Lung (tissue), 11 donors: ENCODE measurements at regions not wholly inside any gene's neighbourhood (a gene's known extent, or its start where the extent isn't known, plus 50 kb on each side); places are given as distances from the start of the nearest gene placed in this dataset.

Experiments
- ATAC-seq: fragments of 200-7000 bp; cut with Tn5 transposase; one replicate; pipeline ENCODE4 v1.9.1; 2020; ENCODE audit warnings: moderate number of reproducible peaks; ENCODE audit not compliant: insufficient read depth, low FRiP score
- DNase-seq, 3 donors: peaks; one replicate each; pipeline ENCODE4 v3.0.0-alpha.2; 2013 to 2017
- H3K27ac ChIP-seq, 2 donors: one replicate each; pipeline ENCODE4 v1.5.1; 2013; ENCODE audit warnings: mild to moderate bottlenecking in 2 of 2, moderate library complexity in 2 of 2, control low read depth in 1 of 2, inconsistent platforms in 1 of 2, low read depth in 1 of 2, low read length in 1 of 2
- H3K27me3 ChIP-seq, 3 donors: one replicate each; pipeline ENCODE4 v1.5.1; 2013; ENCODE audit warnings: low read length in 2 of 3; ENCODE audit not compliant: control insufficient read depth in 3 of 3, insufficient read depth in 3 of 3
- H3K36me3 ChIP-seq, 4 donors: one replicate each; pipeline ENCODE4 v1.5.1; 2013; ENCODE audit warnings: low read length in 4 of 4, mild to moderate bottlenecking in 1 of 4, moderate library complexity in 1 of 4; ENCODE audit not compliant: control insufficient read depth in 4 of 4, insufficient read depth in 4 of 4
- H3K4me1 ChIP-seq, 5 donors: one replicate each; pipeline ENCODE4 v1.5.1; 2013; ENCODE audit warnings: low read length in 5 of 5, mild to moderate bottlenecking in 2 of 5, moderate library complexity in 1 of 5; ENCODE audit not compliant: control insufficient read depth in 5 of 5, insufficient read depth in 5 of 5
- H3K4me3 ChIP-seq: one replicate; pipeline ENCODE4 v1.5.1; 2013; ENCODE audit warnings: mild to moderate bottlenecking, control low read depth, moderate library complexity
- H3K9ac ChIP-seq, 2 donors: one replicate each; pipeline ENCODE4 v1.5.1; 2013; ENCODE audit warnings: low read length in 2 of 2, control low read depth in 1 of 2; ENCODE audit not compliant: insufficient read depth in 1 of 2
- H3K9me3 ChIP-seq, 4 donors: one replicate each; pipeline ENCODE4 v1.5.1; 2013; ENCODE audit warnings: low read length in 3 of 4, mild to moderate bottlenecking in 1 of 4, moderate library complexity in 1 of 4; ENCODE audit not compliant: control insufficient read depth in 4 of 4, insufficient read depth in 3 of 4
- WGBS, 2 donors: extraction: QIAGEN DNeasy Blood & Tissue Kit; methylation state at CpG; one replicate each; pipeline ENCODE4 v1.1.7; 2013; 5-methylcytosine and 5-hydroxymethylcytosine counted together
- TF ChIP-seq, protein P1 (sequence below): IDR thresholded peaks from 2 replicates; pipeline ENCODE4 v1.5.1; 2012; ENCODE audit warnings: mild to moderate bottlenecking; ENCODE audit errors: control extremely low read depth, extremely low read depth
- donor health status: control.
- donor health status: control.
- donor health status: Bipolar disorder and iron deficiency.
- donor health status: healthy.
- donor health status: DM: yes; HTN: yes; CAD: no.

DNA sequence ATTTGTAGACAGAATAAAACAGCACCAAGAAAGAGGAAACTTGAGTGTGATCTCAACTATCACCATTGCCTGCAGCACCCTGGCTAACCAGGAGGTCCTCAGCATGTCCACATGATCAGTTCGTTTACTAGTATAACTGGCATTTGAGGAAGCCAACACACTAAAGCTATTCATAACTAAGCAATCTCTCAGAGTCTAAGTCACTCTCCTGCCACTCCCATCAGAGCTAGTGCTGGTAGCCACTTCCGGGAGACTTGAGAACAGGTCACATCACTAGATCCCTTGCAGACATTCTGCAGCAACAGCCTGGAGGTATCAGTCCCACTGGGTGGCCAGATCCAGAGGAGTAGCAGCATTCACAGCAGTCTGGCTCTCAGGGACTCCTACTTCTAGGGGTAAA is 352.9 kb upstream of the OR4E1 start:
- H3K4me1 ChIP-seq, result peaks cover 0 to 35% (median 0%) of the 10 kb centered on the region in 5 donors
- H3K36me3 ChIP-seq, result no peaks in the 10 kb centered on the region
- no peaks in the 10 kb centered on the region for H3K27me3 ChIP-seq
- H3K9ac ChIP-seq, result no peak overlapping the region
- no peak overlapping the region for H3K4me3 ChIP-seq
- ATAC-seq (no peak), DNase-seq (no peak)
- H3K27ac ChIP-seq, result no peak overlapping the region
- H3K9me3 ChIP-seq, result no peaks in the 10 kb centered on the region
- 51 to 57% methylated on average over 2 of the region's 2 CpGs for WGBS, 2 donors
- TF ChIP-seq, protein P1, sequence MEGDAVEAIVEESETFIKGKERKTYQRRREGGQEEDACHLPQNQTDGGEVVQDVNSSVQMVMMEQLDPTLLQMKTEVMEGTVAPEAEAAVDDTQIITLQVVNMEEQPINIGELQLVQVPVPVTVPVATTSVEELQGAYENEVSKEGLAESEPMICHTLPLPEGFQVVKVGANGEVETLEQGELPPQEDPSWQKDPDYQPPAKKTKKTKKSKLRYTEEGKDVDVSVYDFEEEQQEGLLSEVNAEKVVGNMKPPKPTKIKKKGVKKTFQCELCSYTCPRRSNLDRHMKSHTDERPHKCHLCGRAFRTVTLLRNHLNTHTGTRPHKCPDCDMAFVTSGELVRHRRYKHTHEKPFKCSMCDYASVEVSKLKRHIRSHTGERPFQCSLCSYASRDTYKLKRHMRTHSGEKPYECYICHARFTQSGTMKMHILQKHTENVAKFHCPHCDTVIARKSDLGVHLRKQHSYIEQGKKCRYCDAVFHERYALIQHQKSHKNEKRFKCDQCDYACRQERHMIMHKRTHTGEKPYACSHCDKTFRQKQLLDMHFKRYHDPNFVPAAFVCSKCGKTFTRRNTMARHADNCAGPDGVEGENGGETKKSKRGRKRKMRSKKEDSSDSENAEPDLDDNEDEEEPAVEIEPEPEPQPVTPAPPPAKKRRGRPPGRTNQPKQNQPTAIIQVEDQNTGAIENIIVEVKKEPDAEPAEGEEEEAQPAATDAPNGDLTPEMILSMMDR, result no peak

DNA sequence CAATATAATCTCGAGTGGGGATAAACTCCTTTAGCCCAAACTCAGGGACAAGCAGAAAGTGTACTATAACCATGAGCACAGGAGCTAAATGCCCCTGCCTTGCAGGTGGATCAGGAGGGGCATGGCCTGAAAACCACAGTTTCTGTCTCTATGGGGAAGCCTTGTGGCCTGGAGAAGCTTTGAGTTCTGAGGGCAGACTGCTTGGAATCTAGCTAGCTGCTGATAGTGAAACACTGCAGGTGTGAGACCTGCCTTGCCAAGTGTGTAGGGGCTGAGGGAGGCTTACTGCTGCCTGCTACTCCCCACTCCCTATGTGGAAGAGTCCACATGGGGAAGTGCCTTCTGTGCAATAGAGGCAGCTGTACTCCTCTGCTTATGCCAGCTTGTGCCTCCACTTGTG is 352.3 kb upstream of the OR4E1 start:
- Histone ChIP-seq H3K9ac (no peak overlapping the region), H3K4me3 (no peak overlapping the region), H3K4me1 (peaks cover 0 to 33% (median 0%) of the 10 kb centered on the region in 5 donors), H3K9me3 (no peaks in the 10 kb centered on the region), H3K36me3 (no peaks in the 10 kb centered on the region), H3K27ac (no peak overlapping the region), H3K27me3 (no peaks in the 10 kb centered on the region)
- 80 to 81% methylated on average over 1 of the region's 1 CpG for WGBS, 2 donors
- DNase-seq, result no peak
- TF ChIP-seq, protein P1, result no peak
- no peak for ATAC-seq

DNA sequence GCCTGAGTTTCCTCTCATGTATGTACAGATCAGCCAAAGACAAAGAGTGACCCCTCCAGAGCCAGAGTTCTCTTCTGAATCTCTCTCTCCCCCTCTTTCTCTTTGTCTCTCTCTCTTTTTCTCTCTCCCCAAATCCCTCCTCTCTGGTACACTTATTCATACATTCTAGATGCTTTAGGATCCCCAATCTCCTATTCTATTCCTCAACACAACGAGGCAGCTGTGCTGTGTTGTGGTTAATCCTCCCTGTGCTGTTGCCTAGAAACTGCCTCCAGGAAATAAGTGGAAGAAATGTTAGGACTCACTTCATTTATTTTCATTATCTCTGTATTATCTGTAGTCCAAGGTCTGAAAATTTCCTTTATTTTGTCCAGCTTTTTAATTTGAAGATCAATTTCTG is 350.5 kb upstream of the OR4E1 start:
- TF ChIP-seq, protein P1, result no peak

DNA sequence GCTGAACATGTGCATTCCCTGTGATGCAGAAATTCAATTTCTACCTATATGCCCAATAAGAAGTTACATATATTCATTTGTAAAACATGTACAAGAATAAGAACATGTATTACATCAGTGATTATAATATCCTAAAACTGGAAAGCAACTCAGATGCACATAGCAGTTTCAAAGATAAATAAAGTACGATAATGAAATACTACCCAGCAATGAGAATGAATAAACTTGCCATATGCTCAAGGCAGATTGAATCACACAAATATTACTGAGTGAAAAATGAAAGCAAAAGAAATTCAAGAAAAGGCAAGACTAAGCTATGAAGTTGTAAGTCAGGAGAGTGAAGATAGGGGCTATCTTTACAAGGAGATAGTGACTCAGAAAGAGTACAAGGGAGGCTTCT is 345.3 kb upstream of the OR4E1 start:
- Histone ChIP-seq H3K9me3 (no peaks in the 10 kb centered on the region), H3K27ac (no peak overlapping the region), H3K4me1 (no peaks in the 10 kb centered on the region), H3K4me3 (no peak overlapping the region), H3K9ac (no peak overlapping the region), H3K36me3 (no peaks in the 10 kb centered on the region), H3K27me3 (no peaks in the 10 kb centered on the region)
- no peak for DNase-seq
- TF ChIP-seq, protein P1, result no peak
- ATAC-seq, result no peak
- 71 to 92% methylated on average over 1 of the region's 1 CpG for WGBS, 2 donors

More for the DNA sequence above, 350.5 kb upstream of the OR4E1 start:
- ATAC-seq (no peak), DNase-seq (peak in 2 of 3 donors; percentile 61)
- H3K27ac ChIP-seq, result no peak overlapping the region
- H3K9ac ChIP-seq, result no peak overlapping the region
- peaks cover 0 to 20% (median 0%) of the 10 kb centered on the region in 5 donors for H3K4me1 ChIP-seq
- H3K4me3 ChIP-seq, result no peak overlapping the region
- WGBS, 2 donors, result 5 to 10% methylated on average over 1 of the region's 1 CpG
- no peaks in the 10 kb centered on the region for H3K27me3 ChIP-seq
- H3K9me3 ChIP-seq, result no peaks in the 10 kb centered on the region
- no peaks in the 10 kb centered on the region for H3K36me3 ChIP-seq
